OCI-LY1 (cell line): ENCODE measurements at regions not wholly inside any gene's neighbourhood (a gene's known extent, or its start where the extent isn't known, plus 50 kb on each side); places are given as distances from the start of the nearest gene placed in this dataset.

Experiments used
- CTCF ChIP-seq: fragments of 200-600 bp; sonication (generic), shearing (Covaris generic); IDR thresholded peaks from 2 replicates; pipeline ENCODE4 v1.5.1; 2017; ENCODE audit warnings: mild to moderate bottlenecking, antibody characterized with exemption, low read length, moderate library complexity, mixed read lengths
- EZH2 ChIP-seq: fragments of 200-600 bp; sonication (generic), shearing (Covaris generic); IDR thresholded peaks from 2 replicates; pipeline ENCODE4 v1.8.0; 2017; ENCODE audit warnings: borderline replicate concordance, mixed run types, mild to moderate bottlenecking, antibody characterized with exemption, low read length, moderate library complexity, mixed read lengths

- no peak for TF ChIP-seq CTCF
- no peak for TF ChIP-seq EZH2
These were observed 178.1 kb upstream of the VEGFC start for GRCh38 chr4:176970853-176971252.
